LNCAP (cell line): ENCODE measurements at regions not wholly inside any gene's neighbourhood (a gene's known extent, or its start where the extent isn't known, plus 50 kb on each side); places are given as distances from the start of the nearest gene placed in this dataset.

ENCODE experiments used
- TF ChIP-seq, protein P1 (sequence below): fragments of 450-650 bp; IDR thresholded peaks from 2 replicates; pipeline ENCODE4 v1.5.1; 2017; ENCODE audit warnings: mild to moderate bottlenecking

DNA sequence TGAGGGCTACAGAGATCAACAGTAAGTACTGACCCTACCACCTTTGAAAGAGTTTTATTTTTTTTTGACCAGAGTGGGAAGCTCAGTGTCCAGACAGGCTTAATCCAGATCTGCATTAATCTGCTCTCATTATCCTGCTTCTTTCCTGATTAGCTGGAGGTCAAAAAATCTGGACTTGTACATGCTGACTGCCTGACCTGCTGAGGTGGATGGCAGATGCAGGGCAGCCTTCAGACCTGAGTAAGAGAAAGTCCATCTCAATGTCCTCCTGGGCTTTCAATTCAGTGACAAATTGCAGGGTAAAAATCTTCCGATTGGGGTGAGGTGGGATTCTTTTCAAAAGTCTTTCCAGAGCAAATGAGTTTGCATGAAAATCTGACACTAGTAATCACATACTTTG is 998.8 kb upstream of the PIK3C3 start:
- TF ChIP-seq, protein P1, sequence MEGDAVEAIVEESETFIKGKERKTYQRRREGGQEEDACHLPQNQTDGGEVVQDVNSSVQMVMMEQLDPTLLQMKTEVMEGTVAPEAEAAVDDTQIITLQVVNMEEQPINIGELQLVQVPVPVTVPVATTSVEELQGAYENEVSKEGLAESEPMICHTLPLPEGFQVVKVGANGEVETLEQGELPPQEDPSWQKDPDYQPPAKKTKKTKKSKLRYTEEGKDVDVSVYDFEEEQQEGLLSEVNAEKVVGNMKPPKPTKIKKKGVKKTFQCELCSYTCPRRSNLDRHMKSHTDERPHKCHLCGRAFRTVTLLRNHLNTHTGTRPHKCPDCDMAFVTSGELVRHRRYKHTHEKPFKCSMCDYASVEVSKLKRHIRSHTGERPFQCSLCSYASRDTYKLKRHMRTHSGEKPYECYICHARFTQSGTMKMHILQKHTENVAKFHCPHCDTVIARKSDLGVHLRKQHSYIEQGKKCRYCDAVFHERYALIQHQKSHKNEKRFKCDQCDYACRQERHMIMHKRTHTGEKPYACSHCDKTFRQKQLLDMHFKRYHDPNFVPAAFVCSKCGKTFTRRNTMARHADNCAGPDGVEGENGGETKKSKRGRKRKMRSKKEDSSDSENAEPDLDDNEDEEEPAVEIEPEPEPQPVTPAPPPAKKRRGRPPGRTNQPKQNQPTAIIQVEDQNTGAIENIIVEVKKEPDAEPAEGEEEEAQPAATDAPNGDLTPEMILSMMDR = no peak

DNA sequence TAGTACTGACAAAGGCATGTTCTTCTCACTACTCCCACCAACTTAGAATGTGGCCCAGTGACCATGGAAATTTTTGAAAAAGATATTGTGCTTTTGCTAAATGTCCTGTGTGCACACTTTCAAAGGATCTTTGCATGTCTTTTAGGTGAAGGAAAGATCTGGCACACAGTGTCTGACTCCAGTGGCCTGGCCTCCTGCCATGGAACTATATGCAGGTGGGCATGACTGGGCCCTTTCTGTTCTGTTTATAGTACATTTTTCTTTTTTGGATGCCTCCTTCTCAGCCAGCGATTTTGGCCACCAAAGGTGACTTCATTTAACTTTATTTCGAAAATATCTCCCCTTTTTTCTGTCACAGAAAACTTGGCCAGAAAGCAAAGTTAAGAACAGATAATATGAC is 999.7 kb upstream of the PIK3C3 start:
- TF ChIP-seq, protein P1 = no peak

DNA sequence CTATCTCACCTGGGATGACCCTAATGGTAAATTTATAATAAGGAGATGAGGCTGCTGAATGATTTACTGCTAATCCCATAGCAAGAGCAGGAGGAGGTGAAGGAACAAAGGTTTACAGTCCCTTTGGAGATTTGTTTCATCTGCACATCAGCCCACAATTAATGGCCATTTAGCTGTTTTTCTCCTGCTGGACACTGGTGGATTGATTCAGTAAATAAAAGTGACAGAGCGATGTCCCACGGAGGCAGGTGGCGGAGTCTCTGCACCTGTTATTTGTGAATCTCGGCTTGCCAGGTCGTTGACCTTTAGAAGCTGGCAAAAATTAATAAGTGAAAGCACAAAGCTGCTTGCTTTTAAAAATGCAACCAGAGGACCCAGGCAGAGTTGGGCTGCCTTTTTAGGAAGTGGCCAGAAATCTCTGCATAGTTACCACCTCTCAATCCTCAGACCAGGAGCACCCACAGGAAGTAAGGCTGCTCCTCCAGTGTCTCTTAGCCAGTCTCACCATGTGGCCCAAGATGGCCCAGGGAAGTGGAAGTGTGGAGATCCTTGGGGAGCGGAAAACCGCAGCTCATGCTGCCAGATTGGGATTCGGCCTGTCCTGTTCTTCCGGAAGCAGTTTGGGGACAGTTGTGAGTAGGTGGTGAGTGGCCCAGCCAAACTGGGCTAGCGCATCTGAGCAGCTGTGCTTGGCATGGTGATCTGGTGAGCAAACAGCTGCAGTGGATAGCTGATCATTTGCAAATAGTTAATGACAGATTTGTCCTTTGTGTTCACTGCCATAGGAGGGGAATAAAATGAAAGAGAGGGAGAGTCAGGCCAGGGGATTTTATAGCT is 1005.7 kb upstream of the PIK3C3 start:
- TF ChIP-seq, protein P1 = no peak

DNA sequence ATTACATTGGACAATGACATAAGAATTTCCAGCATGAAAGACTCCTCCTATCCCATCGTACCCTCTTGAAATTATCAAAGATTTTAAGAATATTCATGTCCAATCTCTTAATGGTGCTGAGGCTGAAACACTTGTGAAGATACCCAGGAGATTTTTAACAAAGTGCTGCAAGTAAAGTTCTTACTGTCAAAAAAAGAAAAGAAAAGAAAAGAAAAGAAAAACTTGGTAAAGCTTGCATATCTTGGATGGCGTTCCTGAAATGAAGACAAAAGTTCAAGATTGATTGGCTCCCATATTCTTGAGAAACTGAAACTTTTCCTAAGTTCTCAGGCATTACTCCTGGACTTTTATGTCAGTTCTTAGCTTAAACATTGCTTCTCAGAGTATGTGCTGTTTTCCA is 1010.5 kb upstream of the PIK3C3 start:
- TF ChIP-seq, protein P1 = no peak

DNA sequence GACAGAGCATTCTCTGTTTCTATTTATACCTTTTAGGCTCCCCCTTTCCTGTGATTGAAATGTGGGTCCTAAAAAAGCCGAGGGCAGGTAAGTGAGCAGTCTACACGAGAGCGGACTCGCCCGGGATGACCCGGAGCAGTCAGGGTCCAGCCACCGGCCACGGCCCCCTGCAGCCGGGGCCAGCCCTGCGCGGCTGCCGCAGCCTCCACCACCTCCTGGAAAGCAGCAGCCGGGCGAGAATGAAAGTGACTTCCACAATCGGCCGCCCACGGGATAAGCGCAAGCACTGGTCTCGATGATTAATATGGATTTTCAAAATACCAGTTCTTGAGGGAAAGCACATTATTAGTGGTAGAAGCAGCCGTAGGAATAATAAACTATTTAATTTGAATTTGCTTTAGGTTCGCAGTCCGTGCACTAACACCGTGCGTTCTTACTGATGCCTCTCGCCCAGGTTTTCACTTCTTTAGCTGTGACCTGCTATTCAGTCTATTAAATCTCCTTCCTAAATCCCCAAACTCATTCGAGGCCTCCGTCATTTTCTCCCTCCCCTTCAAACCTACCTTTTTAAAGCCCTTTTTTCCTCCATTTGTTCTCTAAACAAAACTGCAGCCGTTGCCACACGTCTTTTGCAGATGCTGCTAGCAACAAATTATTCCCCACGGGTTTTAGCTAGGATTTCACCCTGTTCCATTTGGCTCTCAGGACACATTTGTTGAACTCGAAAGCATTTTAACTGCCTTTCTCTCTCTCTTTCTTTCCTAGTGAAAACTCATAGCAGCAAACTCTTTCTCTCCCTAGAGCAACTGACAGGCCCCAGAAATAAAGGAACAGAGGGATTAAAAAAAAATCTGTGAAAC is 1015.1 kb upstream of the PIK3C3 start:
- TF ChIP-seq, protein P1 = no peak

DNA sequence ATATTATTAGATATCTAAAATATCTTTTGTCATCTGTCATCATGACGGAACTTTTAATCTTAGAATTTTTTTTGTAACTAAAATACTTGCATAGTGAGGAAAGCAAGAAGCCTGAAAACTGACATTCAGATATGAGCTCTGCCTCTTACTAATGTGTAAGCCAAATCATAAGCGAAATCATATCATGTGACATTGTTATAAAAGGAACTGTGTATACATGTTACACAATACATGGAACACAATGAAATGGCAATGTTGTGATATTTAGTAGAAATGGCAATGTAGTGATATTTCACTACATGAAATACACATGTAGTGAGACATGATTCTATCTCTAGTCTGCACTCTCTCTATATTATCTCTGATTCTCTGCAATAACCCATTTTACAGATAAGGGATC is 1016.4 kb upstream of the PIK3C3 start:
- TF ChIP-seq, protein P1 = no peak

DNA sequence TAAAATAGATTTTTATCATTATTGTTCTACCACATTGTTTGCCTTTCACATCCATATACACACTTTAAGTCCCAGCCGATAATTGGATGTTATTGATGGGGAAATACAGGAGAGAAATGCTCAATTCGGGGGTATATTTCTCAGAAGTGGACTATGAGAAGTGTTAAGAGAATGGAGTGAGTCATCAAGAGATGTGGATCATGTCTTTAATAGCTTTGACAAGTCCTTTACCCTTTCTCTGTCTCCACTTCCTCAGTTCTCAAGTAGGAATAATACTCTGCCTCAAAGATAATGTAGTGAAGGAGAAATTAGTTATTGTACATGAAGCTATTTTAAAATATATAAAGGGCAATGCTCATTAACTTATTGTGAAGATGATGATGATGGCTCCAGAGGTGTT is 1017.6 kb upstream of the PIK3C3 start:
- TF ChIP-seq, protein P1 = no peak
